GM19025 (cell line): ENCODE measurements at regions not wholly inside any gene's neighbourhood (a gene's known extent, or its start where the extent isn't known, plus 50 kb on each side); places are given as distances from the start of the nearest gene placed in this dataset.
"Not testable (repeated sequence)": the region's sequence is repeated elsewhere in the genome, so short reads cannot be mapped to it uniquely, and the experiment has no call there.

Experiments used
- ATAC-seq: cut with Tn5 transposase; IDR thresholded peaks from one replicate; pipeline ENCODE4 v1.9.1; 2021; ENCODE audit warnings: mild to moderate bottlenecking, low read depth, moderate library complexity; ENCODE audit not compliant: unreplicated experiment

- ATAC-seq, result no peak
These were observed 284.5 kb upstream of the TLE3 start for GRCh38 chr15:70382009-70382749.

- no peak for ATAC-seq
These were observed 282.5 kb upstream of the TLE3 start for GRCh38 chr15:70379938-70380883.

GRCh38 chr15:70379134-70379533 lies 281.4 kb upstream of the TLE3 start:
- no peak for ATAC-seq

DNA sequence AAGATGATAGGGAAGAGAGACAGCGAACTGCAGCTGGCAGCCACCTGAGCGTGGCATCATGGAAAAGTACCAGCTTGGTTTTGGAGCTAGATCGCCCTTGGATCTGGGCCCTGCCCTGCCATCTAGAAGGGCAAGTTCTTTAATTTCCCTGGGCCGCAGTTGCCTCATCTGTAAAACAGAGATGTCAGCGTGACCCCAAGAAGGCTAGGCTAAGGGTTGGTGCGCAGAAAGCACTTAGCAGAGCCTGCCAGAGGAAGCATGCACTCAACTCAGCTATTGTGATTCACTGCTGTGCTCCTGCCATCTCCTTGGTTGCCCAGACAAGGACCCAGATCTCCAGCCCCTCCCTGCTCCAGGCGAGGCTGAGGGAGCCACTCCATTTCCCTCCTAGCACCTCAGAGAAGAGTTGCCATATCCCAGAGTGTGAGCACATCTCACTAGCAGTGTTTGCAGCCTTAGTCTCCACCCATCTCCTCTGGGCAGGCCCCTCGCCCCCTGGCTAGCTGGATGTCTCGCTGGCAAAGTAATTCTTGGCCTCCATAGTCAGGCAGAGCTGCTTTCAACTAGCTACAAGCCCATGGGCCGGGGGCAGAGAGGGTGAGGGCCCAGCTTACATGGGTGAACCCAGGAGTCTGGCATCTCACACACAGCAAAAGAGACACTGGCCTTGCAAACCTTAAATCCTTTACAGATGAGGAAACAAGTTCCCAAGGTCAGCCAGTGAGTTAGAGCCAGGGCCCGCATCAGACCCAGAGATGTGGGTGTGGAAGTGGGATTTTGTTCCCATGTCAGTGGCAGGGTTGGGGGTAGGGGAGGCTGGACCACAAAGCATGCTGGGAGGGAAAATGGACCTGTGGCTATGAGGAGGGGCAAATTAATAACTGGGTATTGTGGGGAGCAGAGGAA lies 280.7 kb upstream of the TLE3 start:
- no peak for ATAC-seq

DNA sequence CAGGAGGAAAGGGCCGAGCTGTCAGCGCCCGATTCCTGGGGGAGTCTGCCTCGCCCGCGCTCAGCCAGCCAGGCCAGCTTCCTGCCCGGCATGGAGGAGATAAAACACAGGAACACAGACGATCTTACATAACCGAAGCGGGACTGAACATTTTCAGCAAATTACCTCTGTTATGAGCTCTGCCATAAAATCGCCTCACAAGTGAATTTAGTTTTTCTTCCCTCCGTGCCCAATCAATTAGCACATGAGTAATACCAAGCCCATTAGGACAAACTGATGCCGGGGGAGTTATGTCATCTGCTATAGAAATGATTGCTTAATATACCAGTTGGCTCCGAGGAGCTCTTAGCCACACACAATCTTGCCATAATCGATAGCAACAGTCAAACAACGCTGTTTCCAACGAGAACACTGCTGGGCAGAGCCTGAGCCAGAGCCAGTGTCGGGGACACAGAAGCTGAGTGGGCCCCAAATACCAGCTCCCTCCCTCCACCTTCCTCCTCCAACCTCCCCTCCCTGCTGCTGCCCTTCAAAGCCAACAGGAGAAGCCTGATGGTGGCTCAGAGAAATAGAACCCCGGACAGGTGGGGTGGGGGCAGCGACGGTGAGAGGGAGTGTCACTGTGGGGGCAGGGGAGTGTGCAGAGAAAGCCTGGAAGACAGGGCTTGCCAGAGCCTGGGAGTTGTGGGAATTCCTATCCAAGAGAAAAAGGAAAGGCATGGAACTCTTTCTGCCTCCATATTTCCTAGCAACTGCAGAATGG lies 279.4 kb upstream of the TLE3 start:
- ATAC-seq, result no peak

DNA sequence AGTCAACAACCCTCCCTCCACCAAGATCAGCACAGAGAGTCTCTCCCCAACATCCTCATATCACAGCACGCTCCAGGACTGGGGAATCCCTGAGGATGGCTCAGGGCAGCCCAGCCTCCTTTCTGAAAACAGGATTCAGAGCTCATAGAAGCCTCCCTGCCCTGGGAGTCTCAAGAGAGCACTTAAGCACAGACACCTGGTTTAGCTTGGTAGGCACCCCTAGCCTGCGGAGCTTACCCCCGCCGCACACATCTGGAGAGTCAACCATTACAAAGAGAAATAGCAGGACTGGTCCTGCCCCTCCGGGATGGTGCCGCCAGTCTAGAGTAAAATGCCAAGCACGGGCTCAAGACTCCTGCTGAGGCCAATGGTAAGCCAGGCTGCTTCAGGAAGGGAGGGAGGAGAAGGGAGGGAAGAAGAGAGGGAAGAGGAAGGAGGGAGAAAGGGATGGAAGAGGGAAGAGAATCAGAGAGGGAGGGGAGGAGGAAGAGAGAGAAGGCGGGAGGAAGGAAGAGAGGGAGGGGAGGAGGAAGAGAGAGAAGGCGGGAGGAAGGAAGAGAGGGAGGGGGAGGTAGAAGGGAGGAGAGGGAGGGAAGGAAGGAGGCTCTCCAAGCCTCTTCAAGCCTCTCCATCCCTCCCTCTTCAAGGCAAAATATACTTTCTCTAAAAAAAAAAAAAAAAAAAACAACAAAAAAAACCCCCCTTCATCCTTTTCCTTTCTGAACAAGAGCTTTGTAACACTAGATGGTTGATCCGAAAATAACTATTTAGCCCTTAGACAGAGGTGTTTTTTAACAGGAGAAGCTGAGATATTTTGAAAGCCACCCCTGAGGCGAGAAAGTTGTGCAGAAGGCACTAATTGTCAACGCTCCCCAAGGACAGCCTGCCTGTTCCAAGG lies 278.6 kb upstream of the TLE3 start:
- no peak for ATAC-seq

DNA sequence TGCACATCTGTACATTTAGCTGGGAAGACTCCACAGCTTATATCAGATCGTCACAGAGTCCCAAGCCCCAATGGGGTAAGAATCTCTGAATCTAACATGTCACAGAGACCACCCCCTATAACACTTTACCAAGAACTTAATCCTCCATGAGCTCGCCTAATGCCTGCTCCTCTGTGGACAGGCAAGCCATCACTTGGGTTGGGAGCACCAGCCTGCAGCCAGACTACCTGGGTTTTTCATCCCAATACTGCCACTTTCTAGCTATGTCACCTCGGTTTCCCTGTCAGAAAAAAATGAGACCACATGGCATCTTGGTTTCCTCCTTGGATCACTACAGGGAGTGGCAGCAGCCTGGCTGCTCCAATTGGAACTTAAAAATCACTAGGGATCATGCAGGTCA lies 277.9 kb upstream of the TLE3 start:
- no peak for ATAC-seq

DNA sequence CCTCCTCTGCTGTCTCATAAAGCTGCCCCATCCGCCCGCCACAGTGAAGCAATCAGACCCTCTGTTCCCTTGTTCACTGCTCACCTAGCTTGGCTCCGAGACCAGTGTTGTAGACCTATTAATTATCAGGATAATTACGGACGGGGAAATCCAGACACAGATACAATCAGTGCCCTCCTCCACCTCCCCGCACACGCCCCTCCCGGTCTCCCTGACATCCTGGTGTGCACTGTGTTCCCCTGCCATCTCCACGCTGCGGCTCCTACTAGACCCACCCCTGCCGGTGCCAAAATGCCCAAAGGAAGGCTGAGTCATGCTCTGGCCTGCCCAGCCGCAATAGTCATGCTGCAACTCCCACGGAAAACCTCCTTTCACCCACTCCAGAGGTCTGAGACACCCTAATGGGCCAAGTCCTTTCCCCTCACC lies 277.3 kb upstream of the TLE3 start:
- no peak for ATAC-seq

DNA sequence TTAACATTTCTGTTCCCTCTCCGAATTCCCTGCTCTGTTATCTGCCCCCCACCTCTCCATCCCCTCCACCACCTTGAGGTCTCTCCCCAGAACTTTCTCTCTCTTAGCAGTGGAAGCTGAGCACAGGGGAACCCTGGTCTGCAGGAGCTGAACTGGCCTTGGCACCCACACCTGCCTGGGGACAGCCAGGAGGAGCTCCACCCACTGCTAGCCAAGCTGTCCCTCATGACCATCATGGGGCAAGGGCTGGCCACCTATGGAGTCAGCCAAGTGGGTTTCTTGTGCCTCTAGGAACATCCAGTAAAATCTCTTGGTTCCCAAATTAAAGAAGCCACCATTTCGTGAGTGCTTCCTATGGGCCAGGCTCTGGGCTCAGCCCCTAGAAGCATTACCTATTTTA lies 276.4 kb upstream of the TLE3 start:
- ATAC-seq, result no peak

DNA sequence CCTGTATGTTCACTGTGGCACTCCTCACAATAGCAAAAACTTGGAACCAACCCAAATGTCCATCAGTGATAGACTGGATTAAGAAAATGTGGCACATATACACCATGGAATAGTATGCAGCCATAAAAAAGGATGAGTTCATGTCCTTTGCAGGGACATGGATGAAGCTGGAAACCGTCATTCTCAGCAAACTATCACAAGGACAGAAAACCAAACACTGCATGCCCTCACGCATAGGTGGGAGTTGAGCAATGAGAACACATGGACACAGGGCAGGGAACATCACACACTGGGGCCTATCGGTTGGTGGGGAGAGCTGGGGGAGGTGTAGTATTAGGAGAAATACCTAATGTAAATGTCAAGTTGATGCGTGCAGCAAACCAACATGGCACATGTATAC lies 275.7 kb upstream of the TLE3 start:
- not testable (repeated sequence) for ATAC-seq

GRCh38 chr15:70367913-70368705 lies 270.4 kb upstream of the TLE3 start:
- ATAC-seq, result not testable (repeated sequence)

DNA sequence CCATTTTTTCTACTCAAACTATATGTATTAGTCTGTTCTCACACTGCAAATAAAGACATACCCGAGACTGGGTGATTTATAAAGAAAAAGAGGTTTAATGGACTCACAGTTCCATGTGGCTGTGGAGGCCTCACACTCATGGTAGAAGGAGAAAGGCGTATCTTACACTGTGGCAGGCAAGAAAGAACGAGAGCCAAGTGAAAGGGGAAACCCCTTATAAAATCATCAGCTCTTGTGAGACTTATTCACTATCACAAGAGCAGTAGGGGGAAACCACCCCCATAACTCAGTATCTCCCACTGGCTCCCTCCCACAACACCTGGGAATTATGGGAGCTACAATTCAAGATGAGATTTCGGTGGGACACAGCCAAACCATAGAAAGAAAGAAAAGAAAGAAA lies 266.3 kb upstream of the TLE3 start:
- not testable (repeated sequence) for ATAC-seq

- no peak for ATAC-seq
These were observed 265.2 kb upstream of the TLE3 start for GRCh38 chr15:70362886-70363285.

GRCh38 chr15:70362350-70362749 lies 264.6 kb upstream of the TLE3 start:
- no peak for ATAC-seq

- no peak for ATAC-seq
These were observed 264.2 kb upstream of the TLE3 start for GRCh38 chr15:70361891-70362290.

GRCh38 chr15:70361106-70361505 lies 263.4 kb upstream of the TLE3 start:
- no peak for ATAC-seq

GRCh38 chr15:70358871-70359647 lies 261.3 kb upstream of the TLE3 start:
- ATAC-seq, result no peak
